Activated B cell treated with CpG ODN at 0.5 μM for 24 hours (primary cell): ENCODE measurements at regions not wholly inside any gene's neighbourhood (a gene's known extent, or its start where the extent isn't known, plus 50 kb on each side); places are given as distances from the start of the nearest gene placed in this dataset.

Experiments
- ATAC-seq: fragments of 200-7000 bp; cut with Tn5 transposase; one replicate; pipeline ENCODE4 v1.10.0; 2021; ENCODE audit warnings: low read depth, mild to moderate bottlenecking, moderate library complexity
- CTCF ChIA-PET: fragments of 350-600 bp; sonication (Branson Sonifier 250); formaldehyde crosslinking; loops from one replicate; lab custom pipeline; 2021; ENCODE audit warnings: antibody characterized with exemption; lab: Charles Lee
- POLR2A ChIA-PET: fragments of 350-600 bp; sonication (Branson Sonifier 250); formaldehyde crosslinking; loops from one replicate; lab custom pipeline; 2021; ENCODE audit warnings: antibody characterized with exemption; lab: Charles Lee
- DNase-seq: peaks from one replicate; pipeline ENCODE4 v3.0.0; 2022
- H3K27ac Mint-ChIP-seq: one replicate; pipeline ENCODE4 v1.8.0; 2020; ENCODE audit warnings: mixed read lengths
- H3K27me3 Mint-ChIP-seq: one replicate; pipeline ENCODE4 v1.8.0; 2021; ENCODE audit warnings: mixed read lengths
- H3K36me3 Mint-ChIP-seq: one replicate; pipeline ENCODE4 v1.8.0; 2021; ENCODE audit warnings: low read depth, mixed read lengths
- H3K4me1 Mint-ChIP-seq: one replicate; pipeline ENCODE4 v1.8.0; 2021; ENCODE audit warnings: mixed read lengths
- H3K4me3 Mint-ChIP-seq: one replicate; pipeline ENCODE4 v1.8.0; 2020; ENCODE audit warnings: mild to moderate bottlenecking, mixed read lengths
- H3K9me3 Mint-ChIP-seq: one replicate; pipeline ENCODE4 v1.8.0; 2020; ENCODE audit warnings: mixed read lengths
- intact Hi-C: fragments of 100-400 bp; cut with micrococcal nuclease; formaldehyde crosslinking; loops from one replicate; pipeline ENCODE4 v1.15.1; 2024
- TF ChIP-seq, protein P1 (sequence below): fragments of 200-600 bp; IDR thresholded peaks from one replicate; pipeline ENCODE4 v1.8.0; 2022; ENCODE audit warnings: antibody characterized with exemption, mild to moderate bottlenecking

GRCh38 chr2:18804536-18804935 lies 215.2 kb upstream of the NT5C1B start:
- Mint-ChIP-seq H3K9me3 (no peaks in the 10 kb centered on the region), H3K27ac (no peak overlapping the region), H3K27me3 (no peaks in the 10 kb centered on the region), H3K4me1 (no peaks in the 10 kb centered on the region), H3K36me3 (no peaks in the 10 kb centered on the region), H3K4me3 (no peak overlapping the region)
- POLR2A ChIA-PET, result no interaction called here
- CTCF ChIA-PET, result no interaction called here
- ATAC-seq, result no peak
- intact Hi-C loops, result no loop called here
- TF ChIP-seq, protein P1, sequence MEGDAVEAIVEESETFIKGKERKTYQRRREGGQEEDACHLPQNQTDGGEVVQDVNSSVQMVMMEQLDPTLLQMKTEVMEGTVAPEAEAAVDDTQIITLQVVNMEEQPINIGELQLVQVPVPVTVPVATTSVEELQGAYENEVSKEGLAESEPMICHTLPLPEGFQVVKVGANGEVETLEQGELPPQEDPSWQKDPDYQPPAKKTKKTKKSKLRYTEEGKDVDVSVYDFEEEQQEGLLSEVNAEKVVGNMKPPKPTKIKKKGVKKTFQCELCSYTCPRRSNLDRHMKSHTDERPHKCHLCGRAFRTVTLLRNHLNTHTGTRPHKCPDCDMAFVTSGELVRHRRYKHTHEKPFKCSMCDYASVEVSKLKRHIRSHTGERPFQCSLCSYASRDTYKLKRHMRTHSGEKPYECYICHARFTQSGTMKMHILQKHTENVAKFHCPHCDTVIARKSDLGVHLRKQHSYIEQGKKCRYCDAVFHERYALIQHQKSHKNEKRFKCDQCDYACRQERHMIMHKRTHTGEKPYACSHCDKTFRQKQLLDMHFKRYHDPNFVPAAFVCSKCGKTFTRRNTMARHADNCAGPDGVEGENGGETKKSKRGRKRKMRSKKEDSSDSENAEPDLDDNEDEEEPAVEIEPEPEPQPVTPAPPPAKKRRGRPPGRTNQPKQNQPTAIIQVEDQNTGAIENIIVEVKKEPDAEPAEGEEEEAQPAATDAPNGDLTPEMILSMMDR, result no peak
- DNase-seq, result no peak

DNA sequence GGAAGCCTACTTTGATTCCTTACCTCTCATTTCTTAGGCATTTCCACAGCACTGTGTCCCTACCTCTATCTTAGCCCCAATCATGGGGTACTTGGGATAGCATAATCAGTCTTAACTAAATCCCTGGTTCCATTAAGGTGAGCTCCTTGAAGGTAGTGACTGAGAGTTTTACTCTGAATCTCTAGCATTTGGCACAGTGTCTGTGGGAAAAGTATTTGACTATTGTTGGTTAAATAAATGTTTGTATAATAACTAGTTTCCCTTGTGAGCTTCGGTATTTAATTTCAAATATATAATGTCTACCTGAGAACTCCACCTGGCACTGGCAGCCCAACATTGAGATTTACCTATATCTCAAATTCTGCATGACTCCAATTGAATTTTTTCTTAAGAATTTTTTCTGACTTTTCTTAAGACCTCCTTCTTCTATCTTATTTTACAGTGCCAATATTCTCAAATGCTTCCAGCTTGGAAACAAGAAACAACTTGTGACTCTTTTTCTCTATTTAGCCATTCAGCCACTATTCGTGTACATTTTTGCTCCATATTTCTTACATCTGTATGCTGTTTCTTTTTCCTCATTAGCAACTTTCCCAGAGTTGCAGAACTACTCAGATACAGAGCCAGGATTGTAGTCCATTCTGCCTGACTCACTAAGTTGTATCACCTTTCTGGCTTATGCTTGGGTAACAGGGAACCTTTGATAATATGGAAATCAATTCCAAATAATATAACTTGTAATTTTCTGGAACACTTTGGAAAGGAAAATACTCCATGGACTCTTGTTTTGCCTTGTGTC lies 214.0 kb upstream of the NT5C1B start:
- POLR2A ChIA-PET, result no interaction called here
- Mint-ChIP-seq H3K27me3 (no peaks in the 10 kb centered on the region), H3K27ac (no peak overlapping the region), H3K36me3 (no peaks in the 10 kb centered on the region), H3K4me3 (no peak overlapping the region), H3K4me1 (no peaks in the 10 kb centered on the region), H3K9me3 (no peaks in the 10 kb centered on the region)
- TF ChIP-seq, protein P1, result no peak
- intact Hi-C loops, result no loop called here
- DNase-seq (no peak), ATAC-seq (no peak)
- CTCF ChIA-PET, result no interaction called here

GRCh38 chr2:18800240-18800971 lies 211.0 kb upstream of the NT5C1B start:
- Mint-ChIP-seq H3K27me3 (no peaks in the 10 kb centered on the region), H3K9me3 (no peaks in the 10 kb centered on the region), H3K4me1 (no peaks in the 10 kb centered on the region), H3K36me3 (no peaks in the 10 kb centered on the region), H3K27ac (no peak overlapping the region), H3K4me3 (no peak overlapping the region)
- intact Hi-C loops, result no loop called here
- ATAC-seq (no peak), DNase-seq (no peak)
- TF ChIP-seq, protein P1, result no peak
- POLR2A ChIA-PET, result no interaction called here
- CTCF ChIA-PET, result no interaction called here

DNA sequence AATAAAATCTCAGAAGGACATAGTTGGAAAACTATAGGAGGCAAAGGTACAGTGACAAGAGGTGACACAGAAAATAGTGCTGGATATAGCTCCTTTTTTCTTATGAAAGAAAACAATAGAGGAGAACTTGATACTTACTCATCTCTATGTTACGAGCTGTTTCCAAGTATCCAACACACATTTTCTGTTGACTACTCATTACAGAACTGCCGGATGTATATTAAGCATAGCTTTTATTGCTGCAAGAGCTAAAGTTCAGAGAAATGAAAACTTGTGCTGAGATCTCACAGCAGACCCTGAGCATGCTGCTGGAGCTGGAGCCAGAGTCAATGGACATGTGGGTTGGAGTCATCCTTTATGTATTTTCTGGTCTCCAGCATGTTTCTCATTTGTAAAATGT lies 210.0 kb upstream of the NT5C1B start:
- POLR2A ChIA-PET, result no interaction called here
- ATAC-seq (no peak), DNase-seq (no peak)
- Mint-ChIP-seq H3K27me3 (no peaks in the 10 kb centered on the region), H3K4me1 (no peaks in the 10 kb centered on the region), H3K36me3 (no peaks in the 10 kb centered on the region), H3K27ac (no peak overlapping the region), H3K4me3 (no peak overlapping the region), H3K9me3 (no peaks in the 10 kb centered on the region)
- CTCF ChIA-PET, result no interaction called here
- intact Hi-C loops, result no loop called here
- TF ChIP-seq, protein P1, result no peak

GRCh38 chr2:18797133-18797845 lies 207.9 kb upstream of the NT5C1B start:
- ATAC-seq (no peak), DNase-seq (no peak)
- H3K36me3 Mint-ChIP-seq, result no peaks in the 10 kb centered on the region
- no peaks in the 10 kb centered on the region for H3K27me3 Mint-ChIP-seq
- intact Hi-C loops, result no loop called here
- H3K4me1 Mint-ChIP-seq, result no peaks in the 10 kb centered on the region
- POLR2A ChIA-PET, result no interaction called here
- CTCF ChIA-PET, result no interaction called here
- H3K27ac Mint-ChIP-seq, result no peak overlapping the region
- no peaks in the 10 kb centered on the region for H3K9me3 Mint-ChIP-seq
- no peak overlapping the region for H3K4me3 Mint-ChIP-seq
- TF ChIP-seq, protein P1, result no peak
